GM21528 (cell line): ENCODE measurements at regions not wholly inside any gene's neighbourhood (a gene's known extent, or its start where the extent isn't known, plus 50 kb on each side); places are given as distances from the start of the nearest gene placed in this dataset.
"Not testable (repeated sequence)": the region's sequence is repeated elsewhere in the genome, so short reads cannot be mapped to it uniquely, and the experiment has no call there.

Source experiments
- ATAC-seq: cut with Tn5 transposase; IDR thresholded peaks from one replicate; pipeline ENCODE4 v1.9.1; 2021; ENCODE audit warnings: mild to moderate bottlenecking, moderate library complexity; ENCODE audit not compliant: unreplicated experiment, low FRiP score

- not testable (repeated sequence) for ATAC-seq
Observed at GRCh38 chr7:19882893-19883292, 109.5 kb upstream of the TMEM196 start.

GRCh38 chr7:19872094-19872493 lies 98.7 kb upstream of the TMEM196 start:
- no peak for ATAC-seq

- no peak for ATAC-seq
Observed at GRCh38 chr7:19871102-19871501, 97.7 kb upstream of the TMEM196 start.

- no peak for ATAC-seq
Observed at GRCh38 chr7:19869979-19870378, 96.6 kb upstream of the TMEM196 start.

- no peak for ATAC-seq
Observed at GRCh38 chr7:19853261-19853832, 79.9 kb upstream of the TMEM196 start.

- ATAC-seq = no peak
Observed at GRCh38 chr7:19852192-19852591, 78.8 kb upstream of the TMEM196 start.

- ATAC-seq = no peak
Observed at GRCh38 chr7:19851504-19851903, 78.1 kb upstream of the TMEM196 start.

GRCh38 chr7:19834566-19834965 lies 61.1 kb upstream of the TMEM196 start:
- no peak for ATAC-seq

GRCh38 chr7:19830604-19831003 lies 57.2 kb upstream of the TMEM196 start:
- no peak for ATAC-seq
